Esophagus muscularis mucosa (tissue), 4 donors: ENCODE measurements at regions not wholly inside any gene's neighbourhood (a gene's known extent, or its start where the extent isn't known, plus 50 kb on each side); places are given as distances from the start of the nearest gene placed in this dataset.

Source experiments
- DNase-seq: peaks from one replicate; pipeline ENCODE4 v3.0.0-alpha.2; 2017; ENCODE audit errors: extremely low spot score
- H3K27ac ChIP-seq, 4 donors: fragments of 200-600 bp; sonication (generic); replicated peaks in 1 of 4; 1 replicate in 3 of 4; 2 replicates in 1 of 4; pipeline ENCODE4 v1.5.1; 2016 to 2019; ENCODE audit warnings: mild to moderate bottlenecking in 1 of 4
- H3K27me3 ChIP-seq, 4 donors: fragments of 200-600 bp; sonication (generic); one replicate each; pipeline versions ENCODE4 v1.5.1 to v1.6.0; 2016 to 2019
- H3K36me3 ChIP-seq, 4 donors: fragments of 200-600 bp; sonication (generic); one replicate each; pipeline ENCODE4 v1.5.1; 2016 to 2019
- H3K4me1 ChIP-seq, 4 donors: fragments of 200-600 bp; sonication (generic); one replicate each; pipeline ENCODE4 v1.5.1; 2016 to 2019
- H3K4me3 ChIP-seq, 4 donors: fragments of 200-600 bp; sonication (generic); 1 replicate in 2 of 4; 2 replicates in 2 of 4; pipeline ENCODE4 v1.5.1; 2016 to 2019; ENCODE audit warnings: mild to moderate bottlenecking in 4 of 4, moderate library complexity in 1 of 4
- H3K9me3 ChIP-seq, 4 donors: fragments of 200-600 bp; sonication (generic); 1 replicate in 3 of 4; 2 replicates in 1 of 4; pipeline ENCODE4 v1.5.1; 2016 to 2019
- EP300 ChIP-seq: sonication (generic); formaldehyde crosslinking; IDR thresholded peaks from one replicate; pipeline ENCODE4 v1.6.1; 2017; ENCODE audit warnings: antibody characterized with exemption
- POLR2A ChIP-seq: fragments of 450-650 bp; IDR thresholded peaks from one replicate; pipeline ENCODE4 v1.6.1; 2017; ENCODE audit warnings: antibody characterized with exemption, moderate library complexity, mild to moderate bottlenecking, low read depth
- POLR2AphosphoS5 ChIP-seq, 2 donors: sonication (generic); formaldehyde crosslinking; IDR thresholded peaks; one replicate each; pipeline ENCODE4 v1.6.1; 2017; ENCODE audit warnings: antibody characterized with exemption in 2 of 2
- WGBS: methylation state at CpG from one replicate; pipeline ENCODE4 v1.1.5; 2018; 5-methylcytosine and 5-hydroxymethylcytosine counted together
- intact Hi-C: fragments of 100-400 bp; cut with DNase I; formaldehyde crosslinking; loops from one replicate; pipeline ENCODE4 v1.15.1; 2023
- TF ChIP-seq, protein P1 (sequence below), 3 experiments: fragments of 200-600 bp in 2 of 3; fragments of 450-650 bp in 1 of 3; sonication (generic) in 2 of 3; IDR thresholded peaks; one replicate each; pipeline ENCODE4 v1.5.1; 2017 to 2019; ENCODE audit warnings: antibody characterized with exemption in 3 of 3, mild to moderate bottlenecking in 2 of 3, moderate library complexity in 1 of 3

DNA sequence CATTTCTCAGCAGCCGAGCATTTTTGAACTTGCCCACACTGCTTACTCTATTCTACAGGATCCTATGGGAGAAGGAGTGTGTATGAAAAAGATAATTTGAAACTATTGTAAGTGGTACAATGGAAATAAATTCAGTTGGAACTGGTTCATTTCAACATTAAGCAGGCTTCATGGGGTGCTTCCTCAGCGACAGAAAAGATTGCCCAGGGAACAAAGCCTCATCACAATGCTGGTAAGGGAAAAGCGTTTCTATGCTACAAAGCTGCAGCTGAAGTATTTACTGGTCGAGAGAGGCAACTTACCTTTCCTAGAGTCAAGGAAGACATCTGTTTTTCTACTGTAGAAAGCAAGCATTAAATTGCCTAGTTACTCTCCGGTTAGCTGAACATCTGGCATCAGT lies 568.2 kb upstream of the ZP4 start:
- WGBS, result 81% methylated on average over 5 of the region's 5 CpGs
- Histone ChIP-seq H3K27ac (no peak overlapping the region), H3K27me3 (no peaks in the 10 kb centered on the region), H3K4me3 (no peak overlapping the region), H3K4me1 (no peaks in the 10 kb centered on the region), H3K36me3 (no peaks in the 10 kb centered on the region), H3K9me3 (no peaks in the 10 kb centered on the region)
- no peak for DNase-seq
- TF ChIP-seq POLR2A, result no peak
- TF ChIP-seq POLR2AphosphoS5 (IDR thresholded peaks at IDR 0.05), result no peak
- TF ChIP-seq, protein P1, sequence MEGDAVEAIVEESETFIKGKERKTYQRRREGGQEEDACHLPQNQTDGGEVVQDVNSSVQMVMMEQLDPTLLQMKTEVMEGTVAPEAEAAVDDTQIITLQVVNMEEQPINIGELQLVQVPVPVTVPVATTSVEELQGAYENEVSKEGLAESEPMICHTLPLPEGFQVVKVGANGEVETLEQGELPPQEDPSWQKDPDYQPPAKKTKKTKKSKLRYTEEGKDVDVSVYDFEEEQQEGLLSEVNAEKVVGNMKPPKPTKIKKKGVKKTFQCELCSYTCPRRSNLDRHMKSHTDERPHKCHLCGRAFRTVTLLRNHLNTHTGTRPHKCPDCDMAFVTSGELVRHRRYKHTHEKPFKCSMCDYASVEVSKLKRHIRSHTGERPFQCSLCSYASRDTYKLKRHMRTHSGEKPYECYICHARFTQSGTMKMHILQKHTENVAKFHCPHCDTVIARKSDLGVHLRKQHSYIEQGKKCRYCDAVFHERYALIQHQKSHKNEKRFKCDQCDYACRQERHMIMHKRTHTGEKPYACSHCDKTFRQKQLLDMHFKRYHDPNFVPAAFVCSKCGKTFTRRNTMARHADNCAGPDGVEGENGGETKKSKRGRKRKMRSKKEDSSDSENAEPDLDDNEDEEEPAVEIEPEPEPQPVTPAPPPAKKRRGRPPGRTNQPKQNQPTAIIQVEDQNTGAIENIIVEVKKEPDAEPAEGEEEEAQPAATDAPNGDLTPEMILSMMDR (IDR thresholded peaks at IDR 0.05), result no peak
- no peak for TF ChIP-seq EP300
- intact Hi-C loops, result no loop called here

DNA sequence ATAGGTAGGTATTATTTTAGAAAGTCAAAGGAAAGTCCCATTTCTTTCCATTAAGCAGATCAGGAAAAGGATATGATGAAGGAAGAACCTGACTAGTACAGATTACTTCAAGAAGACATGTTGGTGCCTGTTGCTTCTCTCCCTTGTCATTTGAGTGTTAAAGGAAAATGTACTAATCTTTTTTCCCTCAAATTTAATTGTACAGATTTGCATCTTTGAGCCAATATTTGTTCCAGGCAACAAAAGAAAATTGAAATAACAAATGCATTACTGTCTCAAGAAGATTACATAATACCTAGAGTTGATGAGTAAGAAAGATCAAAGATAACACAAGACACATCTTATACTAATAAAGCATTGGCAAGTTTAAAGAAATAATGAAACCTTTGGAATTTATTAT lies 566.9 kb upstream of the ZP4 start:
- no peak for DNase-seq
- Histone ChIP-seq H3K9me3 (no peaks in the 10 kb centered on the region), H3K36me3 (no peaks in the 10 kb centered on the region)

DNA sequence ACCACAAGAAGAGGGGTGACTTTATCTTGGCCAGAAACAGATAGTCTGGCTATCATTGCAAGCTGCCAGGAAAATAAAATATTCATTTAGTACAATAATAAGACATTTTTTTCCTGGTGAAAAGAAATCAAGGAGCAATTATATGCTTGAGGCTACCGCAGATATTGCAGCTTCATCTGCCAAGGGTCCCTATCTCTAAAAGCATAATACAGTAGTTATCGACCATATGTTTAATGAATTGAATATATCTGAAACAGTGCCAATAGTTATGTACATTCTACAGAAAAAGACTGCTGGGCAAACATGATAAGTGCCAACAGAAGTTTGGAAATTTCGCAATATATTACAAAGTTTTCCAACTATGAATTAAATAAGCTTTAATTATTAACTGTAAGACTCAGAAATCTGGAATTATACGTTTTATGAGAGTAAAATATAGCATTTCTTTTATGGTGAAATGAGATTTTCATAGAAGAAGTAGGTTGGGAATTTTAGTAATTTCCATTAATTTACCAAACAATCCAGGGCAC lies 561.1 kb upstream of the ZP4 start:
- Histone ChIP-seq H3K4me1 (no peaks in the 10 kb centered on the region), H3K9me3 (no peaks in the 10 kb centered on the region), H3K27ac (no peak overlapping the region), H3K27me3 (no peaks in the 10 kb centered on the region), H3K36me3 (no peaks in the 10 kb centered on the region), H3K4me3 (no peak overlapping the region)
- TF ChIP-seq POLR2A (no peak), POLR2AphosphoS5 (IDR thresholded peaks at IDR 0.05) (no peak), EP300 (no peak)
- TF ChIP-seq, protein P1 (IDR thresholded peaks at IDR 0.05), result no peak
- 84% methylated on average over 4 of the region's 4 CpGs for WGBS
- DNase-seq, result no peak
- intact Hi-C loops, result no loop called here

More for the DNA sequence above, 566.9 kb upstream of the ZP4 start:
- Histone ChIP-seq H3K4me3 (no peak overlapping the region), H3K4me1 (no peaks in the 10 kb centered on the region), H3K27me3 (no peaks in the 10 kb centered on the region), H3K27ac (no peak overlapping the region)
- TF ChIP-seq, protein P1 (IDR thresholded peaks at IDR 0.05), result no peak
- no peak for TF ChIP-seq POLR2A
- no peak for TF ChIP-seq POLR2AphosphoS5 (IDR thresholded peaks at IDR 0.05)
- no peak for TF ChIP-seq EP300
- intact Hi-C loops, result no loop called here

DNA sequence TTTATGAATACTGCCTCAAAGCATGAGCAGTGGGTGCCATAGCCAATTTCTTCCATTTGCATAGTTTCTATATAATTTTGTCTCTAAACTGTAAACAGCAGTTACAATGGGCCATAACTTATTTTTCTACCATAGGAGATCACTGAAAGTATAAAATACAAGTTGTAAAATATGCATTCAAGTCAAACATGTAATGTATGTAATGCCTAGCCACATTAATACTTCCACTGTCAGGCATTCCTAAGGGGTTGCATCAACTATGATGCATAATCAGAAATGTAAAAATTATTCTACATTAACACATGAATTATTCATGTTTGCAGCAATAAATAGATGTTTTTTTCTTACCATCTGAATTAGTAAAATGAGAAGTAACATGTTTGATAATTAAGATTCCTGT lies 560.3 kb upstream of the ZP4 start:
- DNase-seq, result no peak
- Histone ChIP-seq H3K9me3 (no peaks in the 10 kb centered on the region), H3K36me3 (no peaks in the 10 kb centered on the region), H3K27ac (no peak overlapping the region), H3K4me3 (no peak overlapping the region), H3K4me1 (no peaks in the 10 kb centered on the region), H3K27me3 (no peaks in the 10 kb centered on the region)
- TF ChIP-seq EP300 (no peak), POLR2AphosphoS5 (IDR thresholded peaks at IDR 0.05) (no peak), POLR2A (no peak)
- TF ChIP-seq, protein P1 (IDR thresholded peaks at IDR 0.05), result no peak
- intact Hi-C loops, result no loop called here

DNA sequence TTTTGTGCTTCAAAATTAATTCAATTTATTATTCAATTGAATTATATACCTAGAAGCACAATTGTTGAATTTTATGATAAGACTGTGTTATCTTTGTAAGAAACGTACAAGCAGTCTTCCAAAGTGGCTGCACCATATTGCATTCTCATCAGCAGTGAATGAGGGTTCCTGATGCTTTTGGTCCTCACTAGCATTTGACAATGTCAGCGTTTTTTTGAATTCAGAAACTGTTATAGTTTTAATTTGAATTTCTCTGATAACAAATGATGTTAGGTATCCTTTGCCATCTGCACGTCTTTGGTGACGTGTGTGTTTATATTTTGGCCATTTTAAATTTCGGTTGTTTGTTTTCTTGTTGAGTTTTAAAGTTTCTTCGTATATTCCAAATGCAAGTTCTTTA lies 553.0 kb upstream of the ZP4 start:
- H3K36me3 ChIP-seq, result no peaks in the 10 kb centered on the region
- no peak overlapping the region for H3K27ac ChIP-seq
- intact Hi-C loops, result no loop called here
- 86% methylated on average over 6 of the region's 6 CpGs for WGBS
- DNase-seq, result no peak
- H3K9me3 ChIP-seq, result no peaks in the 10 kb centered on the region
- H3K4me3 ChIP-seq, result no peak overlapping the region
- no peaks in the 10 kb centered on the region for H3K27me3 ChIP-seq
- no peaks in the 10 kb centered on the region for H3K4me1 ChIP-seq
- no peak for TF ChIP-seq POLR2AphosphoS5 (IDR thresholded peaks at IDR 0.05)
- TF ChIP-seq, protein P1 (IDR thresholded peaks at IDR 0.05), result no peak
- TF ChIP-seq EP300, result no peak
- TF ChIP-seq POLR2A, result no peak
